NCI-H748 treated with DMSO at 0.1 percent for 48 hours (cell line): ENCODE measurements at regions not wholly inside any gene's neighbourhood (a gene's known extent, or its start where the extent isn't known, plus 50 kb on each side); places are given as distances from the start of the nearest gene placed in this dataset.
"Not testable (repeated sequence)": the region's sequence is repeated elsewhere in the genome, so short reads cannot be mapped to it uniquely, and the experiment has no call there.

Experiments used
- DNase-seq: peaks from one replicate; lab custom pipeline; 2025; lab: John Stamatoyannopoulos, UW

DNA sequence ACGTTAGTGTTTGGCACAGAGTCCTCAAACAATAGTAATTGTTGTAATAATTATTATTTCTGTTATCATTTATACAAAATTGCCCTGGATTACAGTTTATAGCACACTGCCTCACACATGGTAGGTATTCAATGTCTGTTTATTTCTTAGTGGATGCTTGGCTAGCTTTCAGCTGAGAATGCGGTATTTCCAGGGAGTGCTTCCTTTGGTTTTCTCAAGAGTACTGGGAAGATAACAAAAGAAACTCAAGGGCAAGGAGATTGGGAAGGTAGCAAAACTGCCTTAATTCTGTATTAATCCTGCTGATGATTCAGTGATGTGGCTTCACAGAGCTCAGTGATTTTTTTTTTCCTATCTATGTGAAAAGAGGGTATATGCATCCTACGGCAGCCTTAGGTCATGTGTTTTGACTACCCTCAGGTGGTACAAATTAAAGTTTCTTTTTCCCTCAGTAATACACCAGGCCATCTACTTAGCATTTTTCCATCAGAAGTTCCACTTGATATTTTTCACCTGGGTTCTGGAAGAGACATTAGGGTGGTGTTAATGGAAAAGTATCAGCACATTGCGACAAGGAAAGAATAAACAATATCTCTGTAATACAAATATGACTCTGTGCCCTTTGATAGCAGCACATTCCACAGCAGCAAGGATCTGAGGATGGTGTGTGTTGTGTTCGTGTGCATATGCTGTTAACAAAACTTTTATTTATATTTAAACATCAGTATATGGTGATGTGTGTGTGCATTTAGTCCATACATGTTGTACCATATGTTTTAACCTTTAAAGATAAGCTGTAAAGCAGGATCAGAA, 124.3 kb upstream of the RASGEF1B start:
- no peak for DNase-seq

DNA sequence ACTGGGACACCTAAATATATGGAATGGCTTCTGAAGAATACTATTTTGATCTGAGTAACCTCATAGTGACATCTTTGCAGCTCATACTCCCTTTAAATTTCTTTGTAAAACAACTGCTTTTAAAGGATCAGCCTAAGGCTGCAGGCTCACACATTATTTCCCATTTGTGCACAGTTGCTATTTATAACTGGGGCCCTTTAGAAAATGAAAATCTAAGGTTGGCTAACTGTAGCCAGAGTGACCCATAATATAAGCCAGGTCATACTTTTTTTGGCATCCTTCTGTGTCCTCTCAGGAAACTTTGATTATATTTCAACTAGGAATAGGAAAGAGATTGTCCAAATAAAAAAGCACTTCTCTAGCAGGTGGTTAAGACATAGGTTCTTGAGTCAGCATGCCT, 123.6 kb upstream of the RASGEF1B start:
- DNase-seq: no peak

DNA sequence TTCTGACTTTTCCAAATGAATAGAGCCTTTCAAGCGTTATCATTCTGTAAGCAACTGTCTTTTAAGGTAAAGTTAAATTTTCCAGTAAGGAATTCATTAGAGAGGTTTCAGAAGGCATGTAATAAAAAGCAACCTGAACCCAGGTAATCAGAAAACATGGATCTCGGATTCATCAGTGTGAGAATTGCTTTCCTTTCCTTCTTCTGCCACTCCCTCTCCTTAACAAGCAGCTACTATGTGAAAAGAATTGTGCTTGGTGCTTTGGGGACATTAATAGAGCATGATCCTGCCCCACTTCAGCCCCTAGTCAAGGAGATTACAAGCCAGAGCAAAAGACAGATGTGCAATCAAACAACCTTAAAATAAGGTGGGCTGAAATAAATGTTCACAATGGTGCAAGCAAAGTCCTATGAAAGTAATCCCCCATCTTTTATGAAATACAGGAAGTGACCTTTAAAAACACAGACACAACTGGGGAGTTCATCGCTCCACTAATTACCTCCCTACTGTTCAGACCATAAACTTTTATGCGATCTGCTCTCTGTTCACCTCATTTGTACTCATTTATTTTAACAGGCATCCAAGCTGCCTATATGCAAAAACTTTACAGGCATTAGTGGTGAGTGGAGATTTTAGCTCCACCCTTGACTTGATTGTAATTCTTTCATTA, 122.9 kb upstream of the RASGEF1B start:
- DNase-seq: peak; percentile 8

DNA sequence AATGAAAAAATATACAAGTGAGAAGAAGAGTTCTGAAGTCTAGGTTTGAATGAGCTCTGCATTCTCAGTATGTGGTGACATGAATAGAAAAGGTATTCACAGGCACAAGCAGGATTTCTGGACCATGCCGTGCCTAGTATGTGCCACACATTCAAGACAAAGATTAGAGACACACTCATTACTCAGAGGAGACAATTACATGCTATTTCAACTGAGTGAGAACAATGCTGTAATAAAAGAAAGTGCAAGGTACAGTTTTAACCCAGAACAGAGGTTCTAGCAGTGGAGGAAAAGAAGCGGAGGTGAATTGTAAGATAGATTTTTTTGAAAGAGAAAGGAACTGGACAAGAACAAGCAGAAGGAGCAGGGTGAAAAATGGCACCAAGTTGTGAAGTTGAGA, 121.0 kb upstream of the RASGEF1B start:
- DNase-seq: no peak

DNA sequence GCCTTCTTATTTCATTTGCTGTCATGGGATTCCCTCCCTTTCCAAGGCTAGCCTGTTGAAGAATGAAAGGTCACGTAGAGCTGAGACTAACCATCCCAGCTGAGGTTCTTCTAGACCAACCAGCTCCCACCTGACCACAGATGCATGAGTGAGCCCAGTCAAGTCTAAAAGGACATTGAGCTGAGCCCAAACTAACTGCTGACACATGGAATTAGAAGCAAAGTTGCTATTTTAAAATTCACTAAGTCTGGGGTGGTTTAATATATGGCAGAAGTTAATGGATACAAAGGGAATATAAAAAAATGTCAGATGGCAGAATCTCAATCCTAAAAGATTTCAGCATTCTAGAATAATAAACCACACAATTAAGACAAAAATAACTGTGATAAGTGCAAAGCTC, 118.9 kb upstream of the RASGEF1B start:
- no peak for DNase-seq

DNA sequence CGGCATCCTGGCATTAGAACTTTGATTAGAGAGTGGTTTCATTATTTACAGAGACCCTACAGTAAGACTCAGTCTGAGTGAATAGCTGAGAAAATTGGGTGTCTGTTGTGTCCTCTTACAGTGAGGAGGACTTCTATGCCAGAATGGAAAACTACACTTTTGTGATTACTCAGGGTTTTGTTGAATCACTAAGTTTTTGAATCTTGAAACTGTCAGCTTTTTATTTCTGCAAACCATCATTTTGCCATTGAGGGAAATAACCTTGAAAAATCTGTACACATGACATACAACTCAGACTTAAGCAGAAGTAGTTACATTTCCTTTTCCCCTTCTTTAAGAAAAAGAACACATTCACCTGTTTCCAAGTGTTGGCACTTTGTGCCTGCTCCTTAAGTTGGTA, 117.6 kb upstream of the RASGEF1B start:
- no peak for DNase-seq

DNA sequence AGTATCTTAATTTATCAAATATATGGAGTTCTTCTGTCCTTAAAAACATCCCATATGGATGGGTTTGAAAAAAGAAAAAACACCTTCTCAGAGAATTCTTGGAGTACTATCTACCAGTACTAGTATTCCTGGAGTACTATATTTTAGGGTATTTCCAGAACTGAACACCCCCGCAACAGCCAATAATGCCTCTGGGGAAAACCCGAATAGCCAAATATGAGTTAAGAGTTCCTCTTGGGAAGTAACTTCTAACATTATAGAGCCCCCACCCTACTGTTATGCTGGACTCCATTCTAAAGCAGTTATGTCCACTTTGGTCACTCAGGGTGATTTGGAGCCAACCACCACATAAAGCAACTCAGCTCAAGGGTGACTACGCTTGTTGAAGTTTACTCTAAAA, 115.0 kb upstream of the RASGEF1B start:
- no peak for DNase-seq

DNA sequence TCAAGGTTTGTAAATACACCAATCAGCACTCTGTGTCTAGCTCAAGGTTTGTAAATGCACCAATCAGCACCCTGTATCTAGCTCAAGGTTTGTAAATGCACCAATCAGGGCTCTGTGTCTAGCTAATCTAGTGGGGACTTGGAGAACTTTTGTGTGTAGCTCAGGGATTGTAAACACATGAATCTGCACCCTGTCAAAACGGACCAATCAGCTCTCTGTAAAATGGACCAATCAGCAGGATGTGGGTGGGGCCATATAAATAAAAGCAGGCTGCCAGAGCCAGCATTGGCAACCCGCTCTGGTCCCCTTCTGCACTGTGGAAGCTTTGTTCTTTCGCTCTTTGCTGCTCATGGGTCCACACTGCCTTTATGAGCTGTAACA, 109.3 kb upstream of the RASGEF1B start:
- not testable (repeated sequence) for DNase-seq

DNA sequence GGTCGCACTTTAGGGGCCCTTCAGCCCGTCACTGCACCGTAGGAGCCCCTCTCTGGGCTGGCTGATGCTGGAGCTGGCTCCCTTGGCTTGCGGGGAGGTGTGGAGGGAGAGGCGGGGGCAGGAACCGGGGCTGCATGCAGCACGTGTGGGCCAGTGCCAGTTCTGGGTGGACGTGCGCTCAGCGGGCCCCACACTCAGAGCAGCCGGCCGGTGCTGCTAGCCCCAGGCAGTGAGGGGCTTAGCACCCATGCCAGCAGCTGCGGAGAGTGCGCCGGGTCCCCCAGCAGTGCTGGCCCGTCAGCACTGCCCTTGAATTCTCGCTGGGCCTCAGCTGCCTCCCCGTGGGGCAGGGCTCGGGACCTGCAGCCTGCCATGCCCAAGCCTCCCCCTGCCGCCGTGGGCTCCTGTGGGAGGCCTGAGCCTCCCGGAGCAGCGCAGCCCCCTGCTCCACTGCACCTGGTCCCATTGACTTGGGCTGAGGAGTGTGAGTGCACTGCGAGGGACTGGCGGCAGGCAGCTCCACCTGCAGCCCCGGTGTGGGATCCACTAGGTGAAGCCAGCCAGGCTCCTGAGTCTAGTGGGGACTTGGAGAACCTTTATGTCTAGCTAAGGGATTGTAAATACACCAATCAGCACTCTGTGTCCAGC, 108.8 kb upstream of the RASGEF1B start:
- DNase-seq: no peak

DNA sequence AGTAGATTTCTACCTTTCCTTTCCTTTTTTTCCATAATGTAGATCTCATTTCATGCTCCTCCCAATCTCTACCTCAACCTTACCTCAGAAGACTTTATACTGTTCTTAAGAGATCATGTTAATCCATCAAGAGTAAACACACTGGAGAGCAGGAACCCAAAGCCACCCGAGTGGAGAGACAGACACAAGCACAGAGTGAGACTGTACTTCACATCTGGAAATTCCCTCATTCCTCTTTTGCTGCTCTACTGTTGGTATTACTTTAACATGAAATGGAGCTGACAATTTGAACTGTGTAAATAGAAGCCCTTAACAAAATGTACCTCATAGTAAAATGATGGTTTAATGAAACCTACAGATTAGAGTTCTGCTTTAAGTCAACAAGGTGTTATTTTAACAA, 105.7 kb upstream of the RASGEF1B start:
- DNase-seq: no peak

DNA sequence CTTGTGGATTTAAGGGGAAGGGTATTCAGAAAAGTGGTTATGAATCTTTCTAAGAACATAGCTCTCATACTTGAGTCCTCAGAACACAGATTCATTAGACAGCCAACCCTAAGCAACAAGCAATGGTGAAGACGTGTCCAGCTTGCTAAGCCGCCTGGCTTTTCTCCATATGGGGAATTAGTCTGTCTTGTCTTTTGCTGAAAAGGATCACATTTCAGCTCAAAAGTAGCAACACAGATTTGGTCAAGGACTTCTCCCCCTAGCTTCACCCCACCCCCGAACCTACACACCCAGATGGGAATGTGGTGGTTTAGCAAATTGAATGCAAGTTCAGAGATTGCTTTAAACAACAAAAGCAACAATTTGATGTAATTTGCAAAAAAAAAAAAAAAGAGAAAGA, 103.3 kb upstream of the RASGEF1B start:
- DNase-seq: no peak

DNA sequence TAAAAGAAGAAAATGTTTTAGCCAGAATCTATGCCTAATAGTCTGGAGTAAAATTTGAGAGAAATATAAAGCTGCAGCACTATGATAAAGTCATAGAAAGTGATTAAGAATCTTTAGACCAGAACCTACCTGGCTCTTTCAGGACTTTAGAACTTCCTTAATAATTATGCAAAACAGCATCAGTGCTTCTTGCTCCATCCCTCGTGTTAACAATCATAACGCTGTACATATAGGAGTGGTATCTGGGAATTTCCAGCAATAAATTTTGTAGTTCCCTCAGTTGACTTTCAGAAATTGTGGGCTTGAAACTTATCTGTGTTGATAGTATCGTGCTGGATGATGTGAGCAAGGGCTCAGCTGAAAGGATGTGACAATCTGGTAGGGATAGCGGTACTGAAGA, 102.1 kb upstream of the RASGEF1B start:
- no peak for DNase-seq

DNA sequence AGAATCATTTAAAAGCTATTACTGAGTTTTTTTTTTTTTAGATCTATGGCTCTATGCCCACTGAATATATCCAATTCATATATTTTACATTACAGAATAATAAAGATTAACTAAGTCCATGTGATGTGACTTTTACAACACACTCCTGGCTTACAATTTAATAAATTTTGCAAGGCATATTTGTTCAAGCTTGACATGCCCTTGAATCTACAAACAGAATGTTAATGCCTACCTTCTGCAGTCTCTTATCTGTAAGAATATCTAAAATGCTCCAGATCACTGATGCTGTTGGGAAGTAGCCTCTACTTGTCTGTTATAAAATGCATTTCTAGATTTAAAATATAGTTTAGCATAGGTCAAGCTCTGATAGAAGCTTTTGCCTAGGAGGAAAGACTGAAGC, 100.7 kb upstream of the RASGEF1B start:
- DNase-seq: no peak

DNA sequence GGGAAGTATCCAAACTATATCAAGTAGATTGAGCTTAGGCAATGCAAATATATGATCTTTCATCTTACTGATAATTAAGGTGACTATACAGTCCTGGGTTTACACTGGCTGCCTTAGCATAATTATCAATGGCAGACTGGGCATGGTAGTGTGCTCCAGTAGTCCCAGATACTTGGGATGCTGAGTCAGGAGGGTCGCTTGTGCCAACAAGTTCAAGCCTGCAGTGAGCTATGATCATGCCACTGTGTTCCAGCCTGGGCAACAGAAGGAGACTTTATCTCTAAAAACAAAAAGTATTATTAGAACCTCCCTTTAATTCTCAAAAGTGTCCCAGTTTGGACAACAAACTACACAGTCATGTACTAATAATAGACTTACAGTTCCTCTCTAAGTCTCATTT, 99.4 kb upstream of the RASGEF1B start:
- no peak for DNase-seq

DNA sequence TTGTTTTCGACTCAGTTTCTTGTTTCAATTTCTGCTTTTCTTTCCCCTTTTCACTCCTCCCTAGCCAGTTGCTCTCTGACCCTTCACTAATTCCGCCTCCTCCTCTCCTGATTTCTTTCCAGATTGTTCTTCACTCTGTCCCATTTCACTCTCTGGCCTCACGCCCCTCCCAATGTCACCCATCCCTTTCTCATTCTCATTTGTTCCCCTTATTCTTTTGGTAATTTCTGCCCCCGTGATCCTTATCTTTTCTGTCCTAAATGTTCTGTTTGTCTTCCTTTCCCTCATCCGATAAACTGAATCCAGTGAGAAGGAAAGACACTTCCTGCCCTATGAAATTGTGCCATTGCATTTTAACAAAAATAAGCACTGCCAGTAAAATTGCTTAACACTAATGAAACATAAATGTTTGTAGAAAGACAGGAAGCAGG, 94.5 kb upstream of the RASGEF1B start:
- no peak for DNase-seq

DNA sequence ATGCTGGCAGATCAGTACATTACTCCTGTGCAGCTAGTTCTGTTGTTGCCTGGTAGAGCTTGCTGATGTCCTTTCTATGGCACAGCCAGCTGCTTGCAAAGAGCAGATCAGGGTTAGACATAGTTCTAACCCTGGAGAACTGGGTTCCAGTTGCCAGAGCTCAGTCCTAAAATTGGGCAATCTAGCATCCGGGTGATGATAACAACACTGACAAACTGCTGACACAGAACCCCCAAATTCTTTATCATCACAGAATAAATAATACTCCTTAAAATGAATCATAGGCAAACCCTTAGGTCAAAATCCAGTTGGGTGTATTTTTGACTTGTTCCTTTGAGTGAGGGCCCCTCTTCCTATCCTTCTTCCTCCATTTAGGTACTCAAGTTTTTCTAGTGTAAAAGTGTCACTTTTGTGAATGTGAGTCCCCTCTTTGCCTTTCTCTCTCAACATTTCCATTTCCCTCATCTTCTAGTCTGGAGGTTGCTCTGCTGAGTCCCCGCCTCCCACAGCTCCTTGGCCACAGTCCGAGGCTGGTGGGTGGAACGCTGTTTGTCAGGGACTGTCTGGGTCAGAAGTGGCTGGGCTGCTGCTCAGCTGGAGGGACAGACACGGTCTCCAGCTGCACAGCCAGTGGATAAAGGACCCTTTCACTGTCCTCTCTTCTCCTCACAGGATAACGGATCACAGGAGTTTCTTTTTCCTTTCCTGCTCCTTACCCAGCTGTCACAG, 93.6 kb upstream of the RASGEF1B start:
- no peak for DNase-seq

DNA sequence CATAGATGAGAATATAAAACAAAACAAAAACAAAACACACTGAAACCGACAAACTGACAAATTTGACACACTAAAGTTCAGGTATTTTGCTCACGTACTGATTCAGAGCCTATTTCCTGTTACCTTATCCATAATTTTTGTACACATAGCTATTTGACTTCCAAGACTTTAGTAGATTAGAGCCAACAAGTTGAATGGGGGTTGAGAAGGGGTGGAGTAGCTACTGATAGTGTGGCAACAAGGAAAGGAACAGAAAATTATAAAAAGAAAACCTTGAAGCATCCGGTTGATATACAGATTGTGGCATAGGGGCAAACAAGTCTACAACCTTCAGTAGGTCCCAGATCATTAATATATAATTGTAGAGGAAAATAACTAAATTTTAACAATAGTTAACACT, 92.3 kb upstream of the RASGEF1B start:
- no peak for DNase-seq

DNA sequence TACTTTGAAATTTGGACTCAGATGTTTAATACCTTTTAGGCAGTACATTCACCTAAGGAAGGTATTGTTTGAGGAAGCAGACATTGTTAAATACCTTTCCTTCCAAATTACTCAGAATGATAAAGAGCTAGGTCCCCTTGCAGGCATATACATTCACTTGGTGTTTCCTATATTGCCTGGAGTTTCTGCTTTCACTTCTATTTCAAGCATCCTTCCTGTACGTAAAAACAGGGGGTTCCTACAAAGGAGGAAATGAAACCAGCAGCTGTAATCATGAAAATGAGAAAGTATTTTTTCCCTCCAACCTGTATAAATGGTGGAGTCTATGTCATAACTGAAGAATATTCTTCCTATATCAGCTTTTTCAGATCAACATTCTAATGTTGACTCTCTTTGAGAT, 90.4 kb upstream of the RASGEF1B start:
- DNase-seq: no peak

DNA sequence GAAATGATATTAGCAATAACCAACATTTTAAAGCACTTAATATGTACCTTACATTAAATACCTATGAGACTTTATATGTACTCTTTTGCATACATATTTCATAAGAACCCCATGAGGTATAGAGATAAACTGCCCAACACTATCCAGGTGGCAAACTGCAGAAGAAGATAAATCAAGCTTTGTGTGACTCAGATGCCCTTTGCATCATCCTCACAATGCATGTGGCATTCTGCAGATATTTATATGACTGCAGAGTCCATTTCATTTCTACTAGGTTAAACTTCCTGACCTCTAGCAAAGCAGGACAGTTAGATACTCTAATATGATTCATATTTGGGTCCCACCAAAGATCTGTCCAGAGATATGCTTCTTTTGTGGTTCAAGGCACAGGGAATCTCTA, 85.6 kb upstream of the RASGEF1B start:
- no peak for DNase-seq

DNA sequence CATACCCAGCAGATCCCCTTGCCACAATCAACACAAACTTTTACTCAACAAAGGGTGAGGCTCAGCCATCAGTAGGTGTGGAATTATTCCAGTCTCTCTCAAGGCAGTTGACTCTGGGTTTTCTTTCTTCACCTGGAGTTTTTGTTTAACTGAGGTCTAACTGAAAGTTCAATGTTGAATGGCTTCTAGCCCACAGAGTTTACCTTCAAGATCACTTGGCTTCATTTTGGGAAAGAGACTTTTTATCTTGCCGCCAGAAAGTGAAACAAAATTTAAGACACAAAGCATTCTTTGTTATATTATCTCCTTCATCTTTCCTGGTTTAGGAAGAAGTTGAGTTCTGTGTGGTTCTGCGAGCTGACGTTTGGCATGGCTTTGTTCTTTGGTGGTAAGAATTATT, 83.8 kb upstream of the RASGEF1B start:
- no peak for DNase-seq

DNA sequence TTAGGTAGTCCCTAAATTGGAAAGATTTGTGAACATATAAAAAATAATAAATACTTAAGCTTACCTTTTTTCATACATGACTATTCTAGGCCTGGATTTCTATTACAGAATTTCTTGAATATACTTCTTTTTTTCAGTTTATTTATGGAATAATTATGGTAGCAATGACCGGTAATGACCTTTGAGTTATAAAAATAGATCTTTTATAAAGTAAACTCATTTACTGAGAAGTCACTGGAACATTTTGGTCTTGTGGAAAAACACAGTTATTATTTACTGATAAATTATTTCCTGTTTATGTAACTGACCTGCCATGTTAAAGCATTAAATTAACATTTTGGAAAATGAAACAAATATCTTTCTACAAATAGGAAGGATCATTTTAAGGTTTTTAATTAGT, 80.4 kb upstream of the RASGEF1B start:
- no peak for DNase-seq

DNA sequence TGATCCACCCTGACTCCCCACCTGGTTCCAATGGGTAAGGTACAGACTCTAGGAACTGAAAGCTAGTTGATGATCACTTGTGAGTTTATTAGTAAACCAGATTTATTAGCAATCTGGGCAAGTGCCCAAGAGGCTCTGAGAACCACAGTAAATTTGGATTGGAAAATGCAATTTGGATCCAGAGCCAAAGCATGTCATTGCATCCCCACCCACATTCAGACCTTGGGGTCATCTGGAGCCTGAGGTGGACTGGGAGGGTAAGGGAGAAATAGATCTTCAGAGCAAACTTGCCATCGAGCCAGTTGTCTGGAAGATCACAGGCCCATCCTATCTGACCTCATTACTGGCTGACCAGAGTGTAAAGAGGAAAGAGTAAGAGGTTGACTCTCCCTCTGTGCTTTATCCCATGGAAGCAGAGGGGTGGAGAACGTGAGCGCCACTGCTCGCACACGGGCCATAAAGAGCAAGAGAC, 78.7 kb upstream of the RASGEF1B start:
- no peak for DNase-seq

DNA sequence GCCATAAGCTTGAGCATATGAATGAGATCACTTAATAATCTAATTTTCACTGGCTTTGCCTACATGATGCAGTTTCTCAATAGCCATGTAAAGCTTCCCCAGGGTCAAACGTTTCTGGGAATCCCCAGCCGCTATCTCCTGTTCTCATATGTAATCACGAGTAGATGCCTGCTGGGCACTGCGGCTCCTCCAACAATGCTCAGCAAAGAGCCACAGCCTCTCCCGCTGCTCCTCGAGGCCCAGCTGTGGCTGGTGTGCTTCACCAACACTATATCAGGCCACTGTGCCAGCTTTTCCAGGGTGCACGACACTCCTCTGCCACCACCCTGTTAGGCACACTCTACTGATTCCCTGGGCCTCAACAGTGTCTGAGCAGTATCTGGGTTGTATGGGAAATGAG, 78.3 kb upstream of the RASGEF1B start:
- DNase-seq: no peak
